Epithelial cell of prostate (primary cell): ENCODE measurements at regions not wholly inside any gene's neighbourhood (a gene's known extent, or its start where the extent isn't known, plus 50 kb on each side); places are given as distances from the start of the nearest gene placed in this dataset.

Source experiments
- DNase-seq: peaks from one replicate; pipeline ENCODE4 v3.0.0-alpha.2; 2011; ENCODE audit warnings: low read depth, low spot score
- H3K27ac ChIP-seq: fragments of 450-650 bp; 2 replicates; pipeline ENCODE4 v1.5.1; 2017; ENCODE audit warnings: mild to moderate bottlenecking

- no peak for DNase-seq
- no peak overlapping the region for H3K27ac ChIP-seq
Measured at GRCh38 chr7:109256762-109257560, 687.3 kb downstream of the DNAJB9 start.

- no peak overlapping the region for H3K27ac ChIP-seq
- DNase-seq = no peak
Measured at GRCh38 chr7:109259151-109259550, 689.5 kb downstream of the DNAJB9 start.

GRCh38 chr7:109261781-109262180, 692.1 kb downstream of the DNAJB9 start:
- DNase-seq = peak; percentile 33
- H3K27ac ChIP-seq = peak overlapping the region; percentile 24

- DNase-seq = no peak
Measured at GRCh38 chr7:109266610-109267009, 696.9 kb downstream of the DNAJB9 start.

GRCh38 chr7:109276348-109276747, 706.7 kb downstream of the DNAJB9 start:
- DNase-seq = no peak
- H3K27ac ChIP-seq = no peak overlapping the region

More at GRCh38 chr7:109266610-109267009, 696.9 kb downstream of the DNAJB9 start:
- no peak overlapping the region for H3K27ac ChIP-seq

GRCh38 chr7:109282726-109283125, 713.1 kb downstream of the DNAJB9 start:
- DNase-seq = no peak
- H3K27ac ChIP-seq = no peak overlapping the region

GRCh38 chr7:109284943-109285342, 715.3 kb downstream of the DNAJB9 start:
- no peak for DNase-seq
- no peak overlapping the region for H3K27ac ChIP-seq

GRCh38 chr7:109295158-109295557, 725.5 kb downstream of the DNAJB9 start:
- no peak for DNase-seq

GRCh38 chr7:109308816-109309215, 739.1 kb downstream of the DNAJB9 start:
- H3K27ac ChIP-seq = no peak overlapping the region
- no peak for DNase-seq

More at GRCh38 chr7:109295158-109295557, 725.5 kb downstream of the DNAJB9 start:
- no peak overlapping the region for H3K27ac ChIP-seq

- H3K27ac ChIP-seq = no peak overlapping the region
Measured at GRCh38 chr7:109309790-109310189, 740.1 kb downstream of the DNAJB9 start.

GRCh38 chr7:109318136-109318535, 748.5 kb downstream of the DNAJB9 start:
- no peak for DNase-seq
- no peak overlapping the region for H3K27ac ChIP-seq

More at GRCh38 chr7:109309790-109310189, 740.1 kb downstream of the DNAJB9 start:
- no peak for DNase-seq

- no peak overlapping the region for H3K27ac ChIP-seq
- no peak for DNase-seq
Measured at GRCh38 chr7:109322833-109323232, 753.2 kb downstream of the DNAJB9 start.

- no peak for DNase-seq
- no peak overlapping the region for H3K27ac ChIP-seq
Measured at GRCh38 chr7:109331423-109331822, 761.7 kb downstream of the DNAJB9 start.

GRCh38 chr7:109335951-109336350, 766.3 kb downstream of the DNAJB9 start:
- no peak overlapping the region for H3K27ac ChIP-seq
- DNase-seq = no peak

- DNase-seq = no peak
- H3K27ac ChIP-seq = no peak overlapping the region
Measured at GRCh38 chr7:109336531-109336930, 766.9 kb downstream of the DNAJB9 start.

GRCh38 chr7:109343678-109344077, 774.0 kb downstream of the DNAJB9 start:
- DNase-seq = no peak
- H3K27ac ChIP-seq = no peak overlapping the region

- H3K27ac ChIP-seq = no peak overlapping the region
- DNase-seq = no peak
Measured at GRCh38 chr7:109351493-109351892, 781.8 kb downstream of the DNAJB9 start.

GRCh38 chr7:109354000-109354399, 784.3 kb downstream of the DNAJB9 start:
- no peak for DNase-seq
- no peak overlapping the region for H3K27ac ChIP-seq

- no peak overlapping the region for H3K27ac ChIP-seq
- DNase-seq = no peak
Measured at GRCh38 chr7:109354552-109354951, 784.9 kb downstream of the DNAJB9 start.

GRCh38 chr7:109375823-109376222, 806.1 kb downstream of the DNAJB9 start:
- H3K27ac ChIP-seq = no peak overlapping the region
- DNase-seq = no peak

- no peak overlapping the region for H3K27ac ChIP-seq
- DNase-seq = no peak
Measured at GRCh38 chr7:109376576-109376975, 806.9 kb downstream of the DNAJB9 start.
